ENCODE measurements at regions not wholly inside any gene's neighbourhood (a gene's known extent, or its start where the extent isn't known, plus 50 kb on each side); places are given as distances from the start of the nearest gene placed in this dataset.

- no peaks in the 10 kb centered on the region for H3K9me3 ChIP-seq
- no peak overlapping the region for H3K4me3 ChIP-seq
- DNase-seq (ENCODE audit: low spot score in 2 of 2): no peak
- TF ChIP-seq POLR2A (IDR thresholded peaks at IDR 0.05) (no peak), POLR2AphosphoS5 (IDR thresholded peaks at IDR 0.05) (no peak), CTCF (IDR thresholded peaks at IDR 0.05) (no peak), EP300 (IDR thresholded peaks at IDR 0.05) (no peak)
- no peaks in the 10 kb centered on the region for H3K4me1 ChIP-seq
- H3K36me3 ChIP-seq: no peaks in the 10 kb centered on the region
- no peaks in the 10 kb centered on the region for H3K27me3 ChIP-seq
- no peak overlapping the region for H3K27ac ChIP-seq
- 51% methylated on average over 2 of the region's 2 CpGs for WGBS
Measured at GRCh38 chr10:64508029-64508661, 986.9 kb downstream of the REEP3 start.

- no peaks in the 10 kb centered on the region for H3K4me1 ChIP-seq
- no peak for TF ChIP-seq POLR2AphosphoS5 (IDR thresholded peaks at IDR 0.05)
- TF ChIP-seq POLR2A (IDR thresholded peaks at IDR 0.05): no peak
- TF ChIP-seq EP300 (IDR thresholded peaks at IDR 0.05): no peak
- 45% methylated on average over 2 of the region's 2 CpGs for WGBS
- no peak overlapping the region for H3K27ac ChIP-seq
- no peaks in the 10 kb centered on the region for H3K27me3 ChIP-seq
- no peaks in the 10 kb centered on the region for H3K9me3 ChIP-seq
- H3K4me3 ChIP-seq: no peak overlapping the region
- DNase-seq (ENCODE audit: low spot score in 2 of 2): no peak
- H3K36me3 ChIP-seq: no peaks in the 10 kb centered on the region
Measured at GRCh38 chr10:64515970-64516699, 994.9 kb downstream of the REEP3 start.

DNA sequence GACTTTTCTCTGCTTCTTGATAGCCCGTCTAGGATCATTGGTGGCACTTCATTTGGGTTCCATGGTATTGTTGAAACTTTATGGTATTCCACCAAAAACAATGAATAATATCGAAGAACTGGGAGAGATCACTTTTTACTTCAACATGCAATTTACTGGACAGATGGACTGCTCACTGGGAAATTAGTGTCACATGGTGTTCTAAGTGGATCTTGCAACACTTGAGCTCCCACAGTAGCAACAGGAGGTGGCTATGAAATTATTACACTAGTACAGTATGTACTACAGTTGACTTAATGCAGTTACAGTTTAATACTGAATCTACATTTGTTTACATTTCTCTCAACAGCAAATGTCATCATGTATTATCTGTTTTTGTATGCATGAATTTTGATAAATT, 997.3 kb downstream of the REEP3 start:
- no peaks in the 10 kb centered on the region for H3K4me1 ChIP-seq
- WGBS: 96% methylated on average over 2 of the region's 2 CpGs
- H3K36me3 ChIP-seq: no peaks in the 10 kb centered on the region
- no peak overlapping the region for H3K4me3 ChIP-seq
- DNase-seq (ENCODE audit: low spot score in 2 of 2): no peak
- TF ChIP-seq CTCF (IDR thresholded peaks at IDR 0.05) (no peak), EP300 (IDR thresholded peaks at IDR 0.05) (no peak), POLR2AphosphoS5 (IDR thresholded peaks at IDR 0.05) (no peak), POLR2A (IDR thresholded peaks at IDR 0.05) (no peak)
- no peaks in the 10 kb centered on the region for H3K9me3 ChIP-seq
- no peak overlapping the region for H3K27ac ChIP-seq
- H3K27me3 ChIP-seq: no peaks in the 10 kb centered on the region

DNA sequence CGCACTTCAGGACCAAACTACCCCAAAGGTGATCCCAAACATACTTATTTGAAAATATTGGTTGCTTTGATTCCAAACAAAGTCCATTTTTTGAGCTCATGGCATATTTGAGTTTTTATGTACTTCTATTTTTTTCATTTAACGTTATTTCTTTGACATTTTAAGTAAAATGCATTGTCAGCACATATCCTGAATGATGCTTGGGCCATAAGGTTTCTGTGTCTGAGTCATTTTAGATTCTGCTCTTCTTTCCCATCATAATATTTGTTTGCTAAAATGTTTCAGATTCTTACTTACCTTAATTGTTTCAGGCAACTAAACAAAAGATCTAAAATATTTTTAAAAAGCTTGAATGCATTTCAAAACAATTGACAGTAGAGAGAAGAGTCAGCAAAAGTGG, 998.2 kb downstream of the REEP3 start:
- Histone ChIP-seq H3K9me3 (no peaks in the 10 kb centered on the region), H3K27me3 (no peaks in the 10 kb centered on the region), H3K4me1 (no peaks in the 10 kb centered on the region), H3K36me3 (no peaks in the 10 kb centered on the region), H3K27ac (no peak overlapping the region), H3K4me3 (no peak overlapping the region)
- no peak for DNase-seq (ENCODE audit: low spot score in 2 of 2)
- WGBS: 57% methylated on average over 2 of the region's 2 CpGs
- no peak for TF ChIP-seq POLR2AphosphoS5 (IDR thresholded peaks at IDR 0.05)
- TF ChIP-seq POLR2A (IDR thresholded peaks at IDR 0.05): no peak
- no peak for TF ChIP-seq CTCF (IDR thresholded peaks at IDR 0.05)
- no peak for TF ChIP-seq EP300 (IDR thresholded peaks at IDR 0.05)

GRCh38 chr10:64519831-64520230, 998.6 kb downstream of the REEP3 start:
- 87% methylated on average over 1 of the region's 1 CpG for WGBS
- no peak for DNase-seq (ENCODE audit: low spot score in 2 of 2)
- H3K9me3 ChIP-seq: no peaks in the 10 kb centered on the region
- no peaks in the 10 kb centered on the region for H3K4me1 ChIP-seq
- H3K4me3 ChIP-seq: no peak overlapping the region
- H3K36me3 ChIP-seq: no peaks in the 10 kb centered on the region
- no peaks in the 10 kb centered on the region for H3K27me3 ChIP-seq
- TF ChIP-seq EP300 (IDR thresholded peaks at IDR 0.05) (no peak), POLR2AphosphoS5 (IDR thresholded peaks at IDR 0.05) (no peak), CTCF (IDR thresholded peaks at IDR 0.05) (no peak), POLR2A (IDR thresholded peaks at IDR 0.05) (no peak)
- H3K27ac ChIP-seq: no peak overlapping the region
